GM18502 (cell line): ENCODE measurements at regions not wholly inside any gene's neighbourhood (a gene's known extent, or its start where the extent isn't known, plus 50 kb on each side); places are given as distances from the start of the nearest gene placed in this dataset.

Experiments used
- ATAC-seq: cut with Tn5 transposase; IDR thresholded peaks from one replicate; pipeline ENCODE4 v1.9.1; 2021; ENCODE audit warnings: mild to moderate bottlenecking; ENCODE audit not compliant: unreplicated experiment, poor library complexity

DNA sequence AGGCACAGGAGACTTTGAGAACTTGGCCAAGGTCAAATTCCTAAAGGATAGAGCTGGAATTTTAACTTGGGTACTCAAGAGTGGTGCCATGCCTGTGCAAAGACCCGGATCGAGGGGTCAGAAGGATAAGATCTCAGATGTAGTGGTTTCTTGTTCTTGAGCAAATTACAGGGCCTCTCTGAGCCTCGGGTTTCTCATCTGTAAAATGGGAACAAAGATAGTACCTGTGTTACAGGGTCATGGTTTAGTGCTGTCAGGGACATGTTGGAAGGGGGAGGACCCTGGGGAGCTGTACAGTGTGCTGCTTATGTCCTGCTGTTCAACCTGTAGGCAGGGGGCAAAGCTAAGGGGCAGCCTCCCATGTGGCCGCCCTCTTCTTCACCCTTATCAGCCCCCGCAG lies 173.5 kb upstream of the HAAO start:
- ATAC-seq = no peak

DNA sequence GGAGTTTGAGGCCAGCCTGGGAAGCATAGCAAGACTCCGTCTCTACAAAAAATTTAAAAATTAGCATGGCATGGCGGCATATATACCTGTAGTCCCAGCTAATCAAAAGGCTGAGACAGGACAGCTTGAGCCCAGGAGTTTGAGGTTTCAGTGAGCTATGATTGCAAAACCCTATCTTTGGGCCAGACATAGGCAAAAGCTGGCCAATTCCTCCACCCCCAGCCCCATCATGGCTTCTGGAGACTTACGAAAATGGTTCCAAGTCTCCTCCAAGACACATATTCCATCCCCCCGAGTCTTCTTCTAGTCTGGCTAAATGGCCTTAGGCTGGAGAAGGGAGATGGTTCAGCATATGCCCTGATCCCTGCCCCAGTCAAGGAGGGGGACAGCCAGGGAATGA lies 172.8 kb upstream of the HAAO start:
- ATAC-seq = no peak

DNA sequence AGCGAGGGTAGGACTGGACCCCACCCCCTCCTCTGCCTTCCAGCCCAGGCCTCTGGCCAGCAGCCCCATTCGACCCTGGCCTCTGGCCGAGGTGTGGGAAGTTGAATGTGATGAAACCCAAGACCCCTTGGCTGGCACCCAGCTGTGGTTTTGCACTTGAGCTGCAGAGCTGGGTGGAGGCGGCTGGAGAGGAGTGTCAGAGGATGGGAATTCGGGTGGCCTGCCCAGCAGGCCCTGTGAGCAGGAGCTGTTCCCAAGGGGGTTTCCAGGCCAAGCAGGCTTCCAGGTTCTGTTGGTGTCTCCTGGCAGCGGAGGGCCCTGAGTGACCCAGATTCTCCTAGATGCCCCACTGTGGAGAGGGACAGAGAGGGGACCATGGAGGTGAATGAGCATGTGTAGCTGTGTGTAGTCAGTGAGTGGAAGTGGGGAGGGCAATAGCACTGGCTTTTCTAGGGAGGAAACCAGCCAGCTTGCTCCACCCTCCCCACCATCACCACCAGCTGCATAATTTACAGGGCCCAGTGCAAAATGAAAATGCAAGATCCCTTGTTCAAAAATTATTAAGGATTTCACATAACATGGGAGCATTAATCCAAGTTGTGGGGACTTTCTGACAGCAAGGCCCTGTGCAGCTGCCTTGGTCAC lies 172.2 kb upstream of the HAAO start:
- no peak for ATAC-seq

DNA sequence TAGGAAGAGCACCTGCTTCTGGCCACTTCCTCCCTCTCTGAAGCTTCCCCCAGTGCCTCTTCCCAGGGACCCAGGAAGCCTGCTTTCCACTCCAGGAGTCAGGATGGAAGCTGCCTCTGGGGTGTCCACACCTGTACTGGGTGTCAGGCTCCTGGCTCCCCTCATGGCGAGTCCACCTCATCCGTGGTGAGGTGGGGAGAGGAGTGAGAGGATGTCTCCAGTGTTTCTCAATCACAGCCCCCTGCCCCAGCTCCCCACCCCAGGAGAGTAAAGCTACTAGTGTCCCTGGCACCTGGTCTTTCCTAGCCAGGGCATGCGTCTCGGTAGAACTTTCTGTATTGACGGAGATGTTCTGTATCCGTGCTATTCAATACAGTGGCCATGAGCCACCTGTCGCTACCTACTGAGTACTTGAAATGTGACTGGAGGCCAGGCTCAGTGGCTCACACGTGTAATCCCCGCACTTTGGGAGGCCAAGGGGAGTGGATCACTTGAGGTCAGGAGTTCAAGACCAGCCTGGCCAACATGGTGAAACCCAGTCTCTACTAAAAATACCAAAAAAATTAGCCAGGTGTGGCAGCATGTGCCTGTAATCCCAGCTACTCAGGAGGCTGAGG lies 171.2 kb upstream of the HAAO start:
- ATAC-seq = no peak

DNA sequence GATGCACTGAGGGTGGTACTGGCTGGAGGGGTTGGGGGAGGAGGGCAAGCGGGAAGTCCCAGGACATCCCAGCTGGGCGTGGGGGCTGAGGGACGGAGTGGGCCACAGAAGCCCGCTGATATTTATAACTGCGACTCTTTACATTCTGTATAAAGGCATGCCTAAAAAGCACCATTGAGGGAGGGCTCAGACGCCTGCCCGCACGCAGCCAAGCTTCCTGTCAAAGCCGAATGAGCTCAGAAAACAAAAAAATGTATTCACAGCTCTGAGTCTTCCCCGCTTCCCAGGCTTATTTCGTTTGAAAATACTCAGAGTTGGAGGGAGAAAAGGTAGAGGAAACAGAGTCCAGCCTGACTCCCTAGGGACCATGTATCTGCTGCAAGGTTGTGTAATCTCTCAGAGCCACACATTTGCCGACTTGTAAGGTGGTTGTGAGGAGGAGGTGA lies 170.1 kb upstream of the HAAO start:
- ATAC-seq = no peak

DNA sequence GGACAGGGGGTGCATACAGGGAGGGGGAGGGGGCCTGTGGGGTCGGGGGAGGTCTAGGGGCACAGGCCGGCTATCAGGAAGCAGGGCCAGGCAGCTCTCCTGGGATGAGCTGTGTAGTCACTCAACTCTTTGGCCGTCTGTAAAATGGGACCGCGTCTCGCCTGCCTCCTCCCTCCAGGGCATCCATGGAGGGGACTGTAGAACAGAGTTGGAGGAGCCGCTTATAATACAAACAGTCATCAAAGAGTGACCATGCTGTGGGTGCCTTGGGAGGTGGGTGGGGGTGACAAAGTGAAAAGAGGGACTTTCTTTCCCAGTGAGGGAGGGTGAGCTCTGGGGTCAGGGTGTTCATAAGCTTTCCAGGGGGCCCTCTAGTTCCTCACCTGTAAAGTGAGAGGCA lies 169.6 kb upstream of the HAAO start:
- no peak for ATAC-seq

DNA sequence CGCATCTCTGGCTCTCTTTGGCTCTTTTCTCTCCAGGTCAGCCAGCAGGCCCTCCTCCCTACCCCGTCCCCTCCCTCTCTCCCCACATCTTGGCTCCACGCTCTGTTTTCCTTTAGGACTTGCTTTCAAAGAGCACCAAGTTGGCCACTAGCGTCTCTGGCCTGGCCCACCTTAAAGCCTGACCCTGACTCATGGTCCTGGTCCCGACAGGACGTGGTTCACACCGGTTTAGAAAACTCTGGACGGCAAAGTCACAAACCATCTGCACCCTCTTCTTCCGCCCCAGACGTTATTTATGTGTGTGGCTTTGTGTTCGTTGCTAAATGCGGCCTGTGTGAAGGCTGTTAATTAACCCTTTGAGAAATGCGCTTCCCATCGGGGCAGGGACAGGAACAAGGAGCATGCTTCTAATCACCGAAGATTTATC lies 169.0 kb upstream of the HAAO start:
- no peak for ATAC-seq

DNA sequence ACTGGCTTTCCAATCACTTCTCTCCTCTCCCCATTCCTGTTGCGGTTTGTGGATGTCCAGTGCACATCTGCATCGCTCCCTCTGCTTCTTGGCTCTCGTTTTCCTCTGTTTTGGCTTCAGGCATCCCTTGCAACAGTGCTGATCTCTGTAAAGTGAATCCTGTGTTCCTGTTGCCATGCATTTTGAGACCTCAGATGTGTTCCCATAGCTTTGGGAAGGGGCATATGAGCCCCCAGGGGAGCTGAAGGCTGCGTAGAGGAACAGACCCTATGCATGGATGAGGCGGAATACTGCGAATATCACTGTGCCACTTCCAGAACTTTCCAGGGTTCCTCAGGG lies 168.4 kb upstream of the HAAO start:
- no peak for ATAC-seq

DNA sequence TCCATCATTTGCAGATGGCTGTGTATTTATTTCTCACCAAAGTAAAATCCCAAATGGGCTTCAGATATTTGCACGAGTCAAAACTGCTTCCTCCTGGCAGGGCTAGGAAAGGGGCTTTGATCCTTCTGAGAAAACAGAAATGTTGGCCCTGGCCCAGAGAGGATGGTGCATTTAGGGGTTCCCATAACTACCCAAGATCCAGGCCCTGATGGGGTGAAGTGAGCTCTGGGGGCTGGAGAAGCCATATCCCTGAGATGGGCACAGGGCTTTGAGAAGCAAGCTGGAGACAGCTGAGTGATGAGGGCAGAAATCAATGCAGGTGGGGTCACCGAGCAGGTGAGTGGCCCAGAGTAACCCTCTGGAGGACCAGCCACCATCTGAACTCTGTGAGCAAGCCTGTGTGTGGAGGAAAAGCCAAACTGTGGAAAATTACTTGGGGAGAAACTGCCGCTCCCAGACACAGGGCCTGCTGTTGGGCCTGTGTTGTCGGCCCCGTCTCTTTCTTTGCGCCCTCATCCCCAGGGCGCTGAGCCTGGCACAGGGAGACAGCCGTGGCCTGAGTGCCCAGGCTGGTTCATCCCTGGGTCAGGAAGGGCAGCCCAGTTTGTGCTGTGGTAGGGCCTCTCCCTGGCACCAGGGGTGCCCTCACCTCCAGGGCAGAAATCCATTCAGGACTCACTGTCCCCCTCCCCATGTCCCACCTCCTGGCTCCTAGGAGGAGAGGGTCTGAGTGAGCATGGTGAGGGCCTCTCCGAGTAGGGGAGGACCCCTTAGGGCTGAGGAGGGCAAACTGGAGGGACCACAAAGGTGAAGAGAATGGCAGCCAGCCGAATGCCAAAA lies 167.8 kb upstream of the HAAO start:
- ATAC-seq = no peak

DNA sequence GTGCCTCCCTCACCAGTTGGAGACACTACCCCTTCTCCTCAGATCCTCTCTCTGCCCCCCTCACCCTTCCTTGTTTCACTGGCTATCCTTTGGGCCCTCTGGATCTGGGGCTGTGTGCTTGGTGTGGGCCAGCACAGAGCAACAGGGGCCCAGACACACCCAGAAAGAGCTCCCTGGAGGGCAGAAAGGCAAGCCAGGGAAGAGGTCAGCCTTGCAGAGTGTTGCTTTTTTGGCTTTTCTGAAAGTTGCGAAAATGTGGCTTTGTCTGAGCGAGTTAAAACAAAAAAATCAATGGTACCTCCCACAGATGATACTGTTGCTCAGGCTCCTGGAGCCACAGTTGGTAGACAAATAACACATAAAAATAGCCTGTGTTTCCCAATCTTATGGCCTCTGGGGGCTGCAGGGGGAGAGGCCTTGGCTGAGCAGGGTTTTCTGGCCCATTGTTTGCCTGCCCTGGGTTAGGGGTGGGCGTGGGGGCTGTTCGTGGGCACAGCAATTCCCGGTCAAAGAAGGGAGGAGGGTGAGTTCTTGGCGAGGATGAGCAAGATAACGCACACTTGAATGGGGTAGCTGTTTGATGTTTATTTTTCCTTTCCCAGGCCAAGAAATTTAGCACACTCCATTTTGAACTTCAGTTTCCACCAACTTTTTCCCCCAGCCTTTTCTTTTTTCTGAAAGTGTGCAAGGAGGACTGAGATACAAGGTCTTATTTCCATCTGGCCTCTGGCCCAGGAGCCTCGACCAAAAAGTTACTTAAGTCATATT lies 167.0 kb upstream of the HAAO start:
- no peak for ATAC-seq

DNA sequence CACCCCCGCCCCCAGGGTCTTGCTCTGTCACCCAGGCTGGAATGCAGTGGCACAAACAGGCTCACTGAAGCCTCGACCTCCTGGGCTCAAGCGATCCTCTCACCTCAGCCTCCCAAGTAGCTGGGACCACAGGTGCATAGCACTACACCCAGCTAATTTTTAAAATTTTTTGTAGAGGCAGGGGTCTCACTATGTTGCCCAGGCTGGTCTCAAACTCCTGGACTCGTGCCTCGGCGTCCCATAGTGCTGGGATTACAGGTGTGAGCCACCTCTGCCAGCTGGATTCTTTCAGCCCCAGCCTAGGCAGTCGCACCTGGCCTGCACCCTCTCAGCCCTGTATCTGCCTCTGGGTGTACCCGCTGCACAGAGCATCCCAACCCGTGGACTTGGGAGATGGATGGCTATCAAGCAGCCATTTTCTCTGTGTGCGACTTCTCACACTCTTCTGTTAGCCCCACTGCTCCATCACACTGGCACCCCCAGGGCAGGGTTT lies 166.4 kb upstream of the HAAO start:
- no peak for ATAC-seq

DNA sequence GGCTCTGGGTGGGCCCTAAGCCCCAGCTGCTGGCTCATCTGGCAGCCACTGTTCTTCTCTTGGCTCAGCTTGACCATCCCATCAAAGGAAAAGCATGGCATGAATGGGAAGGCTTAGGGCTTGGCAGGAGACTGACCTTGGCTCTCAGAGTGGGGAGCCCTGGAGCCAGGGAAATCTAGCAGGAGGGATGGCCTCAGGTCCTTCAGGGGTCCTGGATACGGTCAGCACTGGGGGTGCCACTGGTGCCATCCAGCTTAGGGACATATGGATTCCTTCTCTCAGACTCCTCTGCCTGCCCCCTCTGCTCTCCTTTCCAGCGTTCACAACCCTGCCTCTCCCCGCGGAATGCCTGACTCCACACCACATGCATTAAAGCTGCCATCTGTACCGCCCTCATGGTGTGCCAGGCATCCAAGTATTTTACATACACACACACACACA lies 165.5 kb upstream of the HAAO start:
- ATAC-seq = no peak

DNA sequence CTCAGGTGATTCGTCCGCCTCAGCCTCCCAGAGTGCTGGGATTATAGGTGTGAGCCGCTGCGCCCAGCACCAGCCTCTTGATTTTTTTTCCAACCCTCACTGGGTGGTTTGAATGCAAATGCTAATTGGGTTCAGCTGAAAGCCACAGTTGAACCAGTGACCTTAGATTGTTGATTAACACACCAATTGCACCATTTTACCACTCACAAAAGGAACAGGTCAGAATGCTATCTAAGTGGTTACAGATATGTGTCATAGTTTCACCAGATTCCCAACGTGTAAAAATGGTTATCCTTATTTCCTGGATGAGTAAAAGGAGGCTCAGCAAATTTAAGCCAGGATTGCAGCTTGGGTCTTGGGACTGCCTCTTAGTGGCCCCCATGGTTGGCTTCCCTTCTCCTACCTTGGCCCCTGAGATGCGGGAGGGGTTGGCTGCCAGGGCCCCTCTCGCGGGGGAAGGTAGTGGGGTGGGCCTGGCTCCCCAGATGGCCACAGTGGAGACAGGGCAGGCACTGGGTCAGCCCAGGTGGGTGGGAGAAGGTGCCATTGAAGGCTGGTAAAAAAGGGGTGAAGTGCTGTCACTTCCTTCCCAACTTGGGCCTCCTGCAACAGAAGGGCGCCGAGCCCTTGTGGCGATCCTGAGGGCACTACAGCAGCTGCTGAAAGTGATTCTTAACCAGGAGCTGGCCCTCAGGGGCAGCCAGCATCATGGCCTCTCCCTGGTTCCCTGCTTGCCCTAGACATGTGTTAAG lies 164.9 kb upstream of the HAAO start:
- no peak for ATAC-seq

DNA sequence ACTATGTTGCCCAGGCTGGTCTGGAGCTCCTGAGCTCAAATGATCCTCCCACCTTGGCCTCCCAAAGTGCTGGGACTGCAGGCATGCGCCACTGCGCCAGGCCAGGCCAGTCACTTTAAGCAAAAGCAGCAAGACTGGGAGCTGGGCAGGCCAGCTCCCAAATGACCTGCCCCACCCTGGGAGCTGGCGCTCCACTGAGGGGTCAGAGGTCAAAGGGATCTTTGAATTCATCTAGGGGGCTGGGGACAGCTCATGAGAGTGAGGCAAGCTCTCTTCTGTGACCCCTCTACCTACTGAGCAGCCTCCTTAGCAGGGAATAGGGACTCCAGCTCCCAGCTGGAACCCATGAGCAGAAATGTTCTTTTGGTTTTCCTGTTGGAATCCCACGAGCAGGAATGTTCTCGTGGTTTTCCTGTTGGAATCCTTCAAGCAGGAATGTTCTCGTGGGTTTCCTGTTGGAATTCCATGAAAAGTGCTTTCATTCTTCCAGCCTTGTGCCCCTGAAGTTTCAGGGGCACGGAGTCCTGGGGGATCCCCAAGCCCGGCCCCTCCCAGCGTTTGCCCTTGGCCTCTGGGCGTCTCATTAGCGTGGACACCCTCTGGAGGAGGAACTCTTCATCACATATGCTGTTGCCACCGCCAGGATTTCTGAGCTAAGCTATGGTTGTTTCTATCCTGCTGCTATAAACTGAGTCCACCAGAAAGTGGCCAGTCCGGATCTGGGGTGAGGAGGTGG lies 162.0 kb upstream of the HAAO start:
- ATAC-seq = no peak

DNA sequence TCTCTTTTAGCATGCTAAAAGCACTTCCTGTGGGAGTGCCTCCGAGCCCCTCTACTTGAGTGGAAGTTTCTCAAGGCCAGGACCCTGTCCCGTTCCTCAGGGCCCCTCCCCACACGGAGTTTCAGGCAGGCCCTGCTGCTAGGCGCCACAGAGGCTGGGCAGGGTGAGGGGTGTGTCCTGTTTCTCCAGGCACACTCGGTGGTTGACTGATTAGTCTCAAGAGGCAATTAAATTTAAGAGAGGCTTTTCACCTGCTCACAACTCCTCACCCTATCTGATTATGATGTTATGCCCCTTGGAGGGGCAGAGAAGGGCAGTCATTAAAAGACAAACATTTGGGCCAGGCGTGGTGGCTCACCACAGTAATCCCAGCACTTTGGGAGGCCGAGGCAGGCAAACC lies 160.8 kb upstream of the HAAO start:
- ATAC-seq = no peak

DNA sequence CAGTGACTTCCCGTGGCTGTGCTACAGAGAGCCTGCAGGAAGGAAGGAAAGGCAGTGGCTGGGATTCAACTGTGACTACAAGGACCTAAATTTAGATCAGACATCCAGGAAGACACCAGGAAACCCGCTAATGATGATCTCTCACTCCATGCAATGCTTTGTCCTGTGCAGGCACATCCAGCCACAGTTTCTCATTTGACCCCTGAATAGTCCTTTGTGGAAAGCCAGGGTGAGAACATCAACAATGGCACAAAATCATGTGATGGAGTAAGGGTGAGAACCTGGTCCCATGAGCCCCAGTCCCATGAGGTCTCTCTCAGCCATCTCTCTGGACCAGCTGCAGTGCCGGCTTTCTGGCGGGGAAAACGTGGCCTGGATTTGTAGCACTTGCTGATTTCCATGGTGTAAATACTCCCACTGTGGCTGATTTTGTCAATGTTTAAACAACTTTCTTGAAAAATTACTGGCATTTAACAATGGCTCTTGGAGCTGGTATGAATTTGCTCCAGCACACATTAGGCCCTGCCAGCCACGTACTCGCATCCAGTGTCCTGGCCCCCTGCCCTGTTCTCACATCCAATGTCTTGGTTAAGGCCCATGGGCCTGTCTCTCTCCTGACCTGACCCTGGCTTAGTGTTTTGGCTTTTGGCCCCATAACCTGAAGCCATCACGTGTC lies 159.0 kb upstream of the HAAO start:
- no peak for ATAC-seq

DNA sequence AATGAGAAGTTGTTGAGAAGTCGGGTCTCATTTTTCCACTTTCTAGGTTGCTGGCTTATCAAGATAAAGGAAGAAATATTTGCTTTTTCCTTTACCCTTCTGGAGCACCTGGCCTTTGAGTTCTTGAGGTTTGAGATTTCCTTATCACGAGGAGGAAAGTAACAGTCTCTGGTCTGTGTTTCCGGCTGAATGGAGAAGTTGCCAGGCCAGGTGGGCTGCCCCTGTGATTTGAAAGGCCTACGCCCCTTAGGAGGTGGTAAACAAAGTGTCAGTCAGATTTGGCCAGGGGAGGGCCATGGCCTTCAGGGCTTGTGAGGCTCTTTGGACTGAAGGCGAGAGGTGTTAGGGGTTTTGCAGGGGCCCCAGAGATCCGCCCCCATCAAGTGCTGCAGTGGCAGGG lies 156.7 kb upstream of the HAAO start:
- no peak for ATAC-seq

DNA sequence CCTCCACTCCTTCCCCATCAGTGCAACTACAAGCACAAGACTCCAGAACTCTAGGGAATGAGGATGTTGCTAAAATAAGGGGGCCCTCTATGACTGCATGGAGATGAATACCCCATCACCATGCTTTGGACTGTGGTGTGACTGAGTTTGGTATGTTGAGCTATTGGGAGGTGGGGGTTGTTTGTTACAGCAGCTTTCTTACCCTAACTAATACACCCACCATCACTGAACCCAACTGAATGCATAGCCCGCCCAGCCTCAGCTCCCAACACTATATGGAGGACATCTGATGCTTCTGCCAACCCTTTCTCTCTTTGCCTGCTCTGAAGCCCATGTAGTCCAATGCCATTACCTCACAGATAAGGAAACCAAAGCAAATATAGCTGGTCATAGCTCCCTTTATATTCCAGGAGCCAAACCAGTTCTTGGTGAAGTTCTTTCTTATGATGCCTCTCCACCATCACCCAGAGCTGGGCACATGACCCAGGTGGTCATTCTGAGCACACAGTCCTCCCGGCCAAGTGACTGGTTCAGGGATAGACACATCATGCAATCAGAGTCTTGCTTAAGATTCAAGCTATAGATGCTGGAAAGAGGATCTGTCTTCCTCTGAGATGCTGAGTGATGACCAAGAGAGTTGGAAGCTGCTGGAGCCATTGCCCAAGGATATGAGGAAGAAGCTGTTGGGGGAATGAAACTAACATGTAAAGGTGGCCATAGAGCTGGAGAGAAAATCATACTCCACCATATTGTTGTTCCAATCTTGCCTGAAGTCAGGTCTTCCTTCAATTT lies 155.6 kb upstream of the HAAO start:
- no peak for ATAC-seq
